Mesenteric fat pad (tissue), 1 donor: ENCODE measurements at regions not wholly inside any gene's neighbourhood (a gene's known extent, or its start where the extent isn't known, plus 50 kb on each side); places are given as distances from the start of the nearest gene placed in this dataset.
"Not testable (repeated sequence)": the region's sequence is repeated elsewhere in the genome, so short reads cannot be mapped to it uniquely, and the experiment has no call there.

Source experiments
- DNase-seq: peaks from one replicate; pipeline ENCODE4 v3.0.0-alpha.2; 2020; ENCODE audit warnings: low spot score
- donor health status: DM: yes; HTN: yes; CAD: no.

- no peak for DNase-seq
Measured at GRCh38 chr4:1589098-1589497, 95.0 kb downstream of the FAM53A start.

- DNase-seq = no peak
Measured at GRCh38 chr4:1588306-1588705, 95.8 kb downstream of the FAM53A start.

- no peak for DNase-seq
Measured at GRCh38 chr4:1584498-1584897, 99.6 kb downstream of the FAM53A start.

GRCh38 chr4:1583859-1584258, 100.3 kb downstream of the FAM53A start:
- DNase-seq = no peak

GRCh38 chr4:1583051-1583785, 100.9 kb downstream of the FAM53A start:
- DNase-seq = no peak

GRCh38 chr4:1582227-1582626, 101.9 kb downstream of the FAM53A start:
- no peak for DNase-seq

GRCh38 chr4:1581164-1581894, 102.8 kb downstream of the FAM53A start:
- DNase-seq = peak; percentile 97

- DNase-seq = not testable (repeated sequence)
Measured at GRCh38 chr4:1580692-1581012, 103.5 kb downstream of the FAM53A start.

- DNase-seq = peak; percentile 97
Measured at GRCh38 chr4:1579901-1580691, 104.0 kb downstream of the FAM53A start.

- peak; percentile 95 for DNase-seq
Measured at GRCh38 chr4:1579001-1579900, 104.9 kb downstream of the FAM53A start.

GRCh38 chr4:1578251-1578773, 105.8 kb downstream of the FAM53A start:
- DNase-seq = no peak

- no peak for DNase-seq
Measured at GRCh38 chr4:1577822-1578217, 106.3 kb downstream of the FAM53A start.

GRCh38 chr4:1576961-1577821, 106.9 kb downstream of the FAM53A start:
- no peak for DNase-seq

- DNase-seq = no peak
Measured at GRCh38 chr4:1576304-1576960, 107.7 kb downstream of the FAM53A start.

GRCh38 chr4:1575418-1576303, 108.5 kb downstream of the FAM53A start:
- no peak for DNase-seq

GRCh38 chr4:1574601-1575417, 109.3 kb downstream of the FAM53A start:
- no peak for DNase-seq

GRCh38 chr4:1573830-1574459, 110.2 kb downstream of the FAM53A start:
- no peak for DNase-seq
